Ovary (tissue), 3 donors: ENCODE measurements at regions not wholly inside any gene's neighbourhood (a gene's known extent, or its start where the extent isn't known, plus 50 kb on each side); places are given as distances from the start of the nearest gene placed in this dataset.

Source experiments
- CTCF ChIP-seq, 3 donors: fragments of 450-650 bp in 2 of 3; fragments of 200-600 bp in 1 of 3; IDR thresholded peaks; one replicate each; pipeline versions ENCODE4 v1.5.1 to v1.8.0; 2016 to 2022; ENCODE audit warnings: antibody characterized with exemption in 3 of 3, mild to moderate bottlenecking in 1 of 3
- EP300 ChIP-seq: sonication (generic); formaldehyde crosslinking; IDR thresholded peaks from one replicate; pipeline ENCODE4 v1.6.1; 2017; ENCODE audit warnings: antibody characterized with exemption
- donor health status: DM: no; HTN: no; CAD: no.

DNA sequence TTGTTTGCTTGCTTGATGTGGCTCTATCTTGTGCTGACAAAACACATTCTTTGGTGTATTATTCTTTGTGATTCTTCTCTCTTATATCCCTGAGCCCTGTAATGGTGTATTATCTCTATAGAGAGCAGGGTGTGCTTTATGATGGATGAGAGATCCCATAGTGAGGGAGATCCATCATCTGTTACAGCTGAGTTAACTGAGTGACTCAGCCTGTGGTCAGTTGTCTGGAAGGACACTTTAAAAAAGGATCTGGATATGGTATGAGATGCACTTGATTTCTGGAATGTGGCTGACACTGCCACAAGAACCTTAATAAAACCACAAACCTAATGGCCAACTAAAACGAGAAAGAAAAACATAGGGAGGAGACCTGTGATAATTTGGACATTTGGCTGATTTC lies 461.4 kb upstream of the SYT1 start:
- no peak for TF ChIP-seq CTCF (IDR thresholded peaks at IDR 0.05)
- no peak for TF ChIP-seq EP300
